GM12878 (cell line): ENCODE measurements at regions not wholly inside any gene's neighbourhood (a gene's known extent, or its start where the extent isn't known, plus 50 kb on each side); places are given as distances from the start of the nearest gene placed in this dataset.

Experiments used
- ATAC-seq: fragments of 200-7000 bp; cut with Tn5 transposase; 3 replicates; pipeline ENCODE4 v1.9.1; 2020; ENCODE audit warnings: mild to moderate bottlenecking, moderate library complexity
- BruUV-seq: library from RNA; stranded (reverse); fragments of 400-500 nt; replicated peaks from 2 replicates; lab custom pipeline; 2021; lab: Mats Ljungman, UMichigan
- CTCF ChIA-PET: fragments of 300-600 bp; sonication (Branson Sonifier 250); formaldehyde crosslinking; extraction: SDS; loops from one replicate; lab custom pipeline; 2021; ENCODE audit warnings: inconsistent platforms; lab: Yijun Ruan, JAX
- POLR2A ChIA-PET: fragments of 350-600 bp; formaldehyde crosslinking; extraction: SDS; loops from one replicate; lab custom pipeline; 2021; ENCODE audit warnings: inconsistent platforms; lab: Charles Lee
- RAD21 ChIA-PET: fragments of 300-600 bp; sonication (Branson Sonifier 250); formaldehyde crosslinking; loops from one replicate; lab custom pipeline; 2023; ENCODE audit warnings: antibody characterized with exemption; ENCODE audit not compliant: unreplicated experiment; lab: Charles Lee
- SMC1A ChIA-PET: fragments of 300-600 bp; sonication (Branson Sonifier 250); formaldehyde crosslinking; loops from one replicate; lab custom pipeline; 2023; ENCODE audit not compliant: unreplicated experiment, uncharacterized antibody; lab: Charles Lee
- DNase-seq: peaks from one replicate; pipeline ENCODE4 v3.0.0-alpha.2; 2011; ENCODE audit warnings: low read depth, low spot score
- FAIRE-seq: peaks from 3 replicates; lab custom pipeline; 2011; peaks lifted over from hg19 to GRCh38; lab: Jason Lieb, UNC
- H2AFZ ChIP-seq: 2 replicates; pipeline ENCODE4 v1.6.0; 2011; ENCODE audit warnings: low read depth, low read length, control low read depth; ENCODE audit not compliant: control insufficient read depth
- H3K27ac ChIP-seq: 2 replicates; pipeline ENCODE4 v1.5.1; 2011; ENCODE audit warnings: control low read depth; ENCODE audit not compliant: control insufficient read depth, insufficient read depth
- H3K27me3 ChIP-seq, 2 experiments: replicated peaks in 1 of 2; 2 replicates each; pipeline versions ENCODE4 v1.6.0 to v1.6.1; 2011; ENCODE audit warnings: low read length in 1 of 2; ENCODE audit not compliant: control insufficient read depth in 2 of 2, insufficient read depth in 2 of 2
- H3K36me3 ChIP-seq, 2 experiments: 2 replicates each; pipeline ENCODE4 v1.5.1; 2011; ENCODE audit warnings: low read length in 1 of 2; ENCODE audit not compliant: control insufficient read depth in 2 of 2, insufficient read depth in 2 of 2
- H3K4me1 ChIP-seq: 2 replicates; pipeline ENCODE4 v1.6.1; 2011; ENCODE audit warnings: mild to moderate bottlenecking, low read length, moderate library complexity, mixed read lengths; ENCODE audit not compliant: control insufficient read depth, insufficient read depth
- H3K4me2 ChIP-seq: 2 replicates; pipeline ENCODE4 v1.6.0; 2011; ENCODE audit warnings: control low read depth; ENCODE audit not compliant: control insufficient read depth, insufficient read depth
- H3K4me3 ChIP-seq: fragments of 200-600 bp; sonication (generic); 2 replicates; pipeline ENCODE4 v1.5.1; 2016
- H3K79me2 ChIP-seq: 2 replicates; pipeline ENCODE4 v1.6.0; 2011; ENCODE audit warnings: low read length; ENCODE audit not compliant: control insufficient read depth, insufficient read depth
- H3K9ac ChIP-seq: 2 replicates; pipeline ENCODE4 v1.8.0; 2011; ENCODE audit warnings: low read length, control low read depth, mixed read lengths; ENCODE audit not compliant: control insufficient read depth, insufficient read depth
- H3K9me3 ChIP-seq: replicated peaks from 3 replicates; pipeline ENCODE4 v1.5.1; 2011; ENCODE audit warnings: mild to moderate bottlenecking, low read length; ENCODE audit not compliant: control insufficient read depth, insufficient read depth
- H4K20me1 ChIP-seq: 2 replicates; pipeline ENCODE4 v1.6.0; 2011; ENCODE audit not compliant: control insufficient read depth, insufficient read depth
- CBX5 ChIP-seq: sonication (generic); IDR thresholded peaks from 2 replicates; pipeline ENCODE4 v1.6.1; 2016; ENCODE audit warnings: low read depth, moderate library complexity, mild to moderate bottlenecking, inconsistent platforms
- CHD4 ChIP-seq: fragments of 200-600 bp; sonication (generic); IDR thresholded peaks from 2 replicates; pipeline ENCODE4 v1.6.1; 2016; ENCODE audit warnings: mild to moderate bottlenecking
- CREM ChIP-seq: IDR thresholded peaks from 2 replicates; pipeline ENCODE4 v1.6.1; 2014; ENCODE audit warnings: antibody characterized with exemption, low read depth
- EP300 ChIP-seq, 2 experiments: fragments of 150-350 bp in 1 of 2; IDR thresholded peaks; 2 replicates each; pipeline ENCODE4 v1.6.1; 2011 to 2012; ENCODE audit warnings: low read depth in 2 of 2, low read length in 2 of 2, borderline replicate concordance in 1 of 2, improper control_type of control experiment in 1 of 2, inconsistent platforms in 1 of 2; ENCODE audit not compliant: control insufficient read depth in 1 of 2
- FOXK2 ChIP-seq: fragments of 450-650 bp; IDR thresholded peaks from 2 replicates; pipeline ENCODE4 v1.6.1; 2017; ENCODE audit warnings: mild to moderate bottlenecking, moderate library complexity
- HDAC6 ChIP-seq: fragments of 200-600 bp; sonication (generic); IDR thresholded peaks from one replicate; pipeline ENCODE4 v1.8.0; 2017; ENCODE audit warnings: antibody characterized with exemption; ENCODE audit not compliant: unreplicated experiment
- MEF2B ChIP-seq: fragments of 450-650 bp; IDR thresholded peaks from 2 replicates; pipeline ENCODE4 v1.6.1; 2018; ENCODE audit warnings: mild to moderate bottlenecking, moderate library complexity; ENCODE audit not compliant: partially characterized antibody, poor library complexity, severe bottlenecking
- MTA3 ChIP-seq: IDR thresholded peaks from 2 replicates; pipeline ENCODE4 v1.6.1; 2012; ENCODE audit warnings: low read length, inconsistent platforms, borderline replicate concordance
- MXI1 ChIP-seq: fragments of 150-350 bp; IDR thresholded peaks from 2 replicates; pipeline ENCODE4 v1.6.1; 2011; ENCODE audit warnings: low read depth, mild to moderate bottlenecking, inconsistent platforms, low read length, improper control_type of control experiment
- MYC ChIP-seq: IDR thresholded peaks from 2 replicates; pipeline ENCODE4 v1.6.1; 2011; ENCODE audit warnings: mild to moderate bottlenecking, low read length, moderate library complexity, inconsistent platforms; ENCODE audit not compliant: insufficient read depth, insufficient replicate concordance, insufficient read length, severe bottlenecking
- NFXL1 ChIP-seq: fragments of 450-650 bp; IDR thresholded peaks from 2 replicates; pipeline ENCODE4 v1.6.1; 2017; ENCODE audit warnings: antibody characterized with exemption, mild to moderate bottlenecking, borderline replicate concordance
- TAF1 ChIP-seq: IDR thresholded peaks from 2 replicates; pipeline ENCODE4 v1.6.1; 2011; ENCODE audit warnings: mild to moderate bottlenecking, low read depth, low read length, borderline replicate concordance
- TCF7 ChIP-seq: IDR thresholded peaks from 2 replicates; pipeline ENCODE4 v1.6.1; 2014; ENCODE audit warnings: antibody characterized with exemption, borderline replicate concordance
- ZSCAN29 ChIP-seq: fragments of 450-650 bp; IDR thresholded peaks from 2 replicates; pipeline ENCODE4 v1.6.1; 2017; ENCODE audit warnings: mild to moderate bottlenecking, moderate library complexity
- ZZZ3 ChIP-seq: IDR thresholded peaks from 2 replicates; pipeline ENCODE4 v1.6.1; 2011; ENCODE audit warnings: low read depth; ENCODE audit not compliant: control insufficient read depth, insufficient read length
- WGBS: methylation state at CpG from one replicate; pipeline ENCODE4 v1.1.6; 2016; ENCODE audit warnings: low lambda C conversion rate; ENCODE audit not compliant: insufficient replicate concordance, insufficient coverage; ENCODE audit errors: missing lambda C conversion rate; 5-methylcytosine and 5-hydroxymethylcytosine counted together
- in situ Hi-C: fragments of 300-500 bp; cut with MboI; formaldehyde crosslinking; loops from 9 replicates; pipeline ENCODE4 v1.14.3; 2018; ENCODE audit warnings: mixed read lengths
- intact Hi-C: fragments of 100-400 bp; cut with micrococcal nuclease; formaldehyde crosslinking; loops from one replicate; pipeline ENCODE4 v1.14.2; 2022; ENCODE audit not compliant: unreplicated experiment
- TF ChIP-seq, protein P1 (sequence below): IDR thresholded peaks from 2 replicates; pipeline ENCODE4 v1.6.1; 2012; ENCODE audit warnings: low read depth, low read length, improper control_type of control experiment

DNA sequence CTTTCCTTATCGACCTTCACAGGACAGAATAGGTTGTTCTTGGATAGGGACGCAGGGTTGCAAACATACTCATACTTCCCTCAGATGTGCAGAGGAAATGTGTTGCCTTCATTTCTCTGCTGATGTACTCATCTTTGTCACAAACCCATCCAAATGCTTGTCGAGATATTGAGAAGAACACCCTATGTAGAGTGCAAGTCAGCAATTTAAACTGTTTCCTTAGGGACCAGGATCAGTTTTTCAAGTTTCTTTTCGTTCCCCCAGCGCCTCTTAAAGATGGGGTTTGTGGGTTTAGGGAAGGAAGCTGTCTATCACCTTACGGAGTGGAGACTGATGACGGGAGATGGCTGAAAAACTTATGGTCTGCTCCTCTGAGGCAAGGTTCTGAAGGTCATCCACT, 474.2 kb downstream of the EPHA4 start:
- Histone ChIP-seq H3K27ac (no peak overlapping the region), H3K4me2 (no peak overlapping the region), H2AFZ (no peak overlapping the region), H3K9ac (no peak overlapping the region), H3K79me2 (no peaks in the 10 kb centered on the region), H4K20me1 (no peaks in the 10 kb centered on the region), H3K9me3 (no peaks in the 10 kb centered on the region; the same call in 2 of the 3 replicates), H3K27me3 (no peaks in the 10 kb centered on the region), H3K36me3 (no peaks in the 10 kb centered on the region), H3K4me3 (no peak overlapping the region), H3K4me1 (no peaks in the 10 kb centered on the region)
- CTCF ChIA-PET, result no interaction called here
- POLR2A ChIA-PET, result no interaction called here
- FAIRE-seq (no peak), DNase-seq (no peak), ATAC-seq (no peak)
- SMC1A ChIA-PET, result interaction anchor here (1.2 kb wide), 1 partner anchor 9 kb away, joined by 3 read pairs; no protein-coding TSS in a partner anchor
- RAD21 ChIA-PET, result no interaction called here
- no TSS peak for BruUV-seq
- TF ChIP-seq MYC (no peak), CBX5 (no peak), ZSCAN29 (no peak), ZZZ3 (no peak), EP300 (IDR thresholded peaks at IDR 0.05; ENCODE audit: borderline replicate concordance in 1 of 2, control insufficient read depth in 1 of 2, low read depth in 2 of 2, low read length in 2 of 2) (no peak), NFXL1 (no peak), MEF2B (no peak), CREM (no peak), HDAC6 (no peak), TAF1 (no peak), FOXK2 (no peak), MXI1 (no peak), TCF7 (no peak), MTA3 (no peak), CHD4 (no peak)
- TF ChIP-seq, protein P1, sequence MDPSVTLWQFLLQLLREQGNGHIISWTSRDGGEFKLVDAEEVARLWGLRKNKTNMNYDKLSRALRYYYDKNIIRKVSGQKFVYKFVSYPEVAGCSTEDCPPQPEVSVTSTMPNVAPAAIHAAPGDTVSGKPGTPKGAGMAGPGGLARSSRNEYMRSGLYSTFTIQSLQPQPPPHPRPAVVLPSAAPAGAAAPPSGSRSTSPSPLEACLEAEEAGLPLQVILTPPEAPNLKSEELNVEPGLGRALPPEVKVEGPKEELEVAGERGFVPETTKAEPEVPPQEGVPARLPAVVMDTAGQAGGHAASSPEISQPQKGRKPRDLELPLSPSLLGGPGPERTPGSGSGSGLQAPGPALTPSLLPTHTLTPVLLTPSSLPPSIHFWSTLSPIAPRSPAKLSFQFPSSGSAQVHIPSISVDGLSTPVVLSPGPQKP, result no peak
- in situ Hi-C loops, result no loop called here
- 40% methylated on average over 7 of the region's 7 CpGs for WGBS
- intact Hi-C loops, result no loop called here
